C1 segment of cervical spinal cord (tissue), 14 donors: ENCODE measurements at regions not wholly inside any gene's neighbourhood (a gene's known extent, or its start where the extent isn't known, plus 50 kb on each side); places are given as distances from the start of the nearest gene placed in this dataset.

Source experiments
- DNase-seq, 14 donors: peaks; one replicate each; lab custom pipeline; 2025; lab: John Stamatoyannopoulos, UW

DNA sequence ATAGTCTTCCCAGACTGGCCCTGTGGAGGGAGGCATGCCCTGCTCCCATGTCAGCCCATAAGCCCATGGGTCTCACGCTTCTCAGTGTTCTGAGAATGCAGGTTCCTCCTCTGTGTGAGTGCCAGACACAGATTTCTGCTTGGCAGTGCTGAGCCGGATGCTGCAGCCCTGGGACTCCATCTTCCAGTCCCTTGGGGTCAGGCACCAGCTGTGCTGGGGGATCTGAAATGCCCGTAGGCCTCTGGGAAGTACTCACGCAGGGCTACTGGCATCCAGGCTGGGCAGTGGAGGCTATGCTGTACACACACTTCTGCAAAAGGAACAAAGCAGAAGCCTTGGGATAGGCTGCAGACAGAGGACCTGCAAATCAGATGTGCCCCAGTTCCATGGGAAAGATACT is 1944.6 kb downstream of the EFNA5 start:
- no peak for DNase-seq

DNA sequence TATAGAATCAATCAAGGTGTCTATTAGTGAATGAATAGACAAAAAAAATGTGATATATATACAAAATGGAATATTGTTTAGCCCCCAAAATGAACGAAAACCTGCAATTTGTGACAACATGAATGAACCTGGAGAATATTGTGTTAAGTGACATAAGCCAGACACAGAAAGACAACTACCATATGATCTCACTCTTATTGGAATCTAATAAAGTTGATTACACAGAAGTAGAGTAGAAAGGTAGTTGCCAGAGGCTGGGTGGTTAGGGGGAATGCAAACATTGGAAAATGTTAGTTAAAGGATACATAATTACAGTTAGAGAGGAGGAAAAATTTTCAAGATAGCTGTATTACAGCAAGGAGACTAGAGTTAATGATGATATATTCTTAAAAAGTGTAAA is 1962.3 kb downstream of the EFNA5 start:
- DNase-seq = no peak

DNA sequence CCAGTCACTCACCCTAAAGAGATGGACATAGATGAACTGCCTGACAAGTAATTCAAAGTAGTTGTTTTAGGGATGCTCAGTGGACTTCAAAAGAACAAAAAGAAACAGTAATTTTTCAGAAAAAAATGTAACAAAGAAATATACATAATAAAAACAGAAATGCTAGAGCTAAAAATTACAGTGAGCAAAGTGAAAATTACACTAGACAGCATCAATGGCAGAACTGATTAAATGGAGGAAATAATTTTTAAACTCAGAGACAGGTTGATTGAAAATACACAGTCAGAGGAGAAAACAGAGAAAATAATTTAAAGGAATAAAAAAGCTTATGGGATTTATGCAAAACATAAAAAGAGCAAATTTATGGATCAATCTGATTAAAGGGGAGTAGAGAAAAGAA is 1968.4 kb downstream of the EFNA5 start:
- DNase-seq = no peak

GRCh38 chr5:105696440-105696839 is 1974.3 kb downstream of the EFNA5 start:
- DNase-seq = no peak

GRCh38 chr5:105695941-105696340 is 1974.8 kb downstream of the EFNA5 start:
- no peak for DNase-seq

DNA sequence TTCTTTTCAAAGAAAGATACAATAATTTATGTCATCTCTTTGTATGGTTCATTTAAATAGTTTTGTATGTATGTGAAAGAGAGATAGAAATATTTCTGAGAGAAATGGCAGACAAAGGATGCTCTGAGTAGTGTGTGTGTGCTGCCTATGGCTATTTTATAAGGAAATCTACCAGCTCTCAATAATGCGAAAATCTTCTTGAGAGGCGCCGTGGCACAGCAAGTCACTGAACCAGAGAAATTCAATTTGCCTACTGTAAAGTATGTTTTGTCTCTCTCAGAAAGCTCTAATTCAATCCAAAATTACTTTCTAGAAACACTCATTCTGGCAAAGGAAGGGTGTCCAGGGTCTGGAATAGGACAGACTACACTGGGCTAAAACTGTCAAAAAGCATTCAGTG is 1981.1 kb downstream of the EFNA5 start:
- DNase-seq = no peak

- peak in 1 of 14 donors; percentile 4 for DNase-seq
Measured at GRCh38 chr5:105688227-105688792, 1982.4 kb downstream of the EFNA5 start.

DNA sequence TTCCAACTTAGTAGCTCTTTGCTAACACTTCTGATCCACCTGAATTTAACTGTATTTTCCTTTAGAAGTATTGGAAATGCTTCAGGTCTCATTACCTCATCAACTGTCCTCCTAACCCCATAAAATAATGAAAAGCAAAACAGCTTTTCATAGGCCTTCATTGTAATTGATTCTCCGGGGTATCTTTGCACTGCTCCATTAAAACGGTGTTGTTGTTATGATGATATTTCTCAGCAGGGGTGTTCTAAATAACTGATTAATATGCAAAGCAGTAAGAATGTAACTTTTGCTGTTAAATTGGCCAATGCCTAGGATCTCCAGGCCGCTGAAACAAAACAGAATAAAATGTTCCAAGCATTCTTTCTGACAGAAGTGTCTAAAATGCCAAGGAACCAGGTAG is 1983.2 kb downstream of the EFNA5 start:
- no peak for DNase-seq

DNA sequence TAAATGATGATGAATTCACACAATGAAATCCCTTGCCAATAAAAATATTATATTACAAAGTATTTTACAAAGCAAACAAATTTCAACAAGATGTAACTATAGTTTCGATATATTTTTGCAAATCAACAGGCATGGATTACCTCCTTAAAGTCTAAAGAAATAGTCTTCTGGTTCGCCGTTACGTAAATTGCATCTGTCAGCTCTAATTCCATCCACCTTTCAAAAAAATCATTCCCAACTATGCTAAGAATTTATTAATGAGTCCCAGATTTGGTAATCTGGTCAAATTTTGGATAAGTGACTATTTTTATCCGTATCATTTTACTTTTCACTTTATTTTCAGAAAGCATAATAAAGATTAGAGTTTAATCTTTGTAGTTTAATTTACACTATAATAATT is 1984.9 kb downstream of the EFNA5 start:
- DNase-seq = no peak

DNA sequence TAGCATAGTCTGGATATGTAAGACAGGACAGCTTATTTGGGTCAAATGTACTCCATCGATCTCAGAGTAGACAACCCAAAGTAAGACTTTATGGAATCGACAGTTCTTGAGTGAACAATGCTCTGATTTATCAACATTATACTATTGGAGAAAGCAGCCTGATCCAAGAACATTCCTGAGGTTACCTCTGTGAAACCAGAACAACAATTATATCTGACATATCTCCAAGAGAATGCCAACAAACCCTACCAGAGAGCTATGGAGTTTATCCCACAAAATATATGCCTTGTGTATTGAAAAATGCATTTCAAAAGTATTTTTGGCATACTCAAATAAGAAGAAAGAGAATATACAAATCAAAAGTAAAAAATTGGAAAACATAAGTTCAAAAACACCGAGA is 1985.9 kb downstream of the EFNA5 start:
- no peak for DNase-seq

- DNase-seq = no peak
Measured at GRCh38 chr5:105680858-105681475, 1989.8 kb downstream of the EFNA5 start.

DNA sequence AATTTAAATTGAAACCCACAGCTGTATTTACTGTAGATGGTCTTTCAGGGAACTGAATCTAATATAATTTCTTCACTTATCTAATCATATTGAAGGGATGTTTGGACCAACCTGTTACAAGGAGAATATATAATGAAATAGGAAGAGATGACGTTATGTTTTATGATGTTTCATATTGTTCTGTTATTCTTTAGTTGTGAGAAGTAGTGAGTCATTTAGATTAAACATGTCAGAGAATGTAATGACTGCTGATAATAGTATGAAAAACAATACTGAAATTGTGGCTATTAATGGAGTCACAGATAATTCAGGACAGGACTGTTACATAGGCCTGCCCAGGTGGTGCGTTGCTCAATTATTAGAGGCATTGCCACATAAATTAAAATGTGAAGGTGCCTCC is 1993.4 kb downstream of the EFNA5 start:
- no peak for DNase-seq

GRCh38 chr5:105670596-105670995 is 2000.1 kb downstream of the EFNA5 start:
- DNase-seq = no peak

GRCh38 chr5:105663671-105664070 is 2007.1 kb downstream of the EFNA5 start:
- DNase-seq = no peak

- DNase-seq = no peak
Measured at GRCh38 chr5:105659396-105659795, 2011.3 kb downstream of the EFNA5 start.

GRCh38 chr5:105640328-105640727 is 2030.4 kb downstream of the EFNA5 start:
- DNase-seq = no peak

DNA sequence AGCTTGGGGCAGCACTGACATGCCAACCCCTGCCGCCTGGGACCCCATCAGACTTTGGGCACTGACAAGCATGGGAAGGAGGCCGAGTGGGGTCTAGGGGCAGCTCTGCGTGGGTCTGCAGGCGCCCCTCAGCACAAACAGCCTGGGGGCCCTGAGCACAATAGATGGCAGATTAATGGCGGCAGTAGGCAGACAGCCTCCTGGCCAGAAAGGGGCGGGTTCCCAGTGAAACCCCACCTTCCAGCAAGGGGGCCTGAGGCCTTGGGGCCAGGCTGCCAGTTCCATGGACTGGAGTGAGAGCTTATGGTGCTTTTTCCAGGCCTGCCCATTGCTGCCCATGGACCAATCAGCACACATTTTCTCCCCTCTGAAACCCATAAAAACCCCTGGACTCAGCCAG is 2031.2 kb downstream of the EFNA5 start:
- DNase-seq = no peak

DNA sequence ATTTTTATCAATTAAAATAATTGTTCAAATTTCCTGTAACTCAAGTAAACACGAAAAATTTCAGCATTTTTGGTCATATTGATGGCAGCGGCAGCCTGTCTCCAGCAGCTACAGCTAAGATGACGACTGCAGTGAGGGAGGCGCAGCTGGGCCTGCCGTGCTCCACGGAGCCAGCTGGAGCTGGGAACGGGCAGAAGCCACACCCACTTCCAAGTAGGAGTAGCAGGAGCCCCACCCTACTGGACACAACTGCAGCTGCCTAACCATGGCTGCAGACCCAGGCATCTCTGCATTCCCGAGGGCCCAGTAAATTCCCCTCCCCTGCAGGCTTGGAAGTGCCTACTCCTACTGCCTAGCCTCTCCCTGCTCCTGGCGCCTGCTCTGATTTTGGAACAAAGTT is 2031.7 kb downstream of the EFNA5 start:
- DNase-seq = no peak

- no peak for DNase-seq
Measured at GRCh38 chr5:105638437-105638836, 2032.3 kb downstream of the EFNA5 start.

DNA sequence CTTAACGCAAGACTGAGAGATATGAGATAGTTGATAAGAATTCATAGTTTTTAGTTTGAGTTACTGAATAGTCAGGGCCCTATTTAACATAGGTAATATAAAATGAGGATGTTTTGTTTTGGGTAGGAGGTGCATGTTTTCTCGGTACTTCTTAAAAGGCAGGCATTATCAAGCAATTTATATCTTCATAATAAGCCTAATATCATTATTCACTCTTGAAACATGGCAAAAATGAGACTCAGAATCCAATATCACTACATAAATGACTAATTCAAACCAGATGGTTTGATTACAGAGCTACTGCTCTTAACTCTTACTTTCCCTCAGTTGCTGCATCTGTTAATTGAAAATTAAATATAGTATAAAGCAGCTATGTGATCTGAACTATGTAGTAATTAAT is 2038.7 kb downstream of the EFNA5 start:
- no peak for DNase-seq

- DNase-seq = no peak
Measured at GRCh38 chr5:105630803-105631202, 2039.9 kb downstream of the EFNA5 start.

DNA sequence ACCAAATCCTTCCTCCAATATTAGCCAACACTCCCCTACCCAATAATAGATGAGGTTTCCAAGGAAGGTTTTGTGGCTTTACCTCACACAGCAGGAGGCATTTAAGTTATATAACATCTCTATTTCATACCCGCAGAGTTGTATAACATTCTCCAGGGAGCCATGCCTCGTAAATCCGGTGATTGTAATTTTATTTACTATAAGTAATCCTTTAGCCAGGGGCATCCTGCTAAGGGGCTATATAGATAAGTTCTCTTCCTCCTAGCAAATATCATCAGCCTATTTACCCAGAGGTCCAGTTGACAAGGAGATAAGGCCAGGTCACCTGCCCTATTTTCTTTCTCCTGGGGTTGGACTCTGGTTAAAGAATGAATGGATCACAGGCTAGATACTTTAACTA is 2051.0 kb downstream of the EFNA5 start:
- DNase-seq = no peak

- DNase-seq = no peak
Measured at GRCh38 chr5:105617436-105618215, 2053.1 kb downstream of the EFNA5 start.
